ENCODE measurements at regions not wholly inside any gene's neighbourhood (a gene's known extent, or its start where the extent isn't known, plus 50 kb on each side); places are given as distances from the start of the nearest gene placed in this dataset.
"Not testable (repeated sequence)": the region's sequence is repeated elsewhere in the genome, so short reads cannot be mapped to it uniquely, and the experiment has no call there.

DNA sequence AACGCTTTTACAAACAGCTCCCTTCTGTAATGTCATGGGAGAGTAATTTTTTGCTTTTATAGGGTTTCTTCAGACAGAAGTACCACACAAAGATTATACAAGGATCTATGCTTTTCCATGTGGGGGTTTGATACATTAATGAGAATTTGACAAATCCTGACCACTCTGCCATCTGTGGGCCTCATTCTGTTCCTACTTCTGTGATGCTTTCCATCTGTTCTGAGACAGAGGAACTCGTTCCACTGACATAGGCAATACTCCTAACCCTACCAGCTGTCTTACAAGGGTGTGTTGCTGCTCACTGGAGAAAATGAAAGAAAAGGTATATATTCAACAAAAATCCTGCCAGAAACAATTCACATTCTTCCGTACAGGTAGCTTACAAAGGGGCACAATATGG, 59.4 kb upstream of the NAMPT start:
- Mint-ChIP-seq H3K4me1 (peaks cover 27% of the 10 kb centered on the region), H3K27me3 (peaks cover 13% of the 10 kb centered on the region), H3K36me3 (ENCODE audit: low read depth) (peaks cover 2% of the 10 kb centered on the region), H3K27ac (no peak overlapping the region), H3K4me3 (no peak overlapping the region), H3K9me3 (peaks cover 35% of the 10 kb centered on the region)
- CTCF ChIA-PET, result no interaction called here
- DNase-seq (no peak), ATAC-seq (ENCODE audit: low read depth) (no peak)
- no peak for TF ChIP-seq CTCF (IDR thresholded peaks at IDR 0.05)
- POLR2A ChIA-PET, result interaction anchor here (4.2 kb wide), 1 partner anchor 59 kb away, joined by 33 read pairs; the partner anchor contains the start of gene NAMPT
- intact Hi-C loops (cut with micrococcal nuclease), result no loop called here

DNA sequence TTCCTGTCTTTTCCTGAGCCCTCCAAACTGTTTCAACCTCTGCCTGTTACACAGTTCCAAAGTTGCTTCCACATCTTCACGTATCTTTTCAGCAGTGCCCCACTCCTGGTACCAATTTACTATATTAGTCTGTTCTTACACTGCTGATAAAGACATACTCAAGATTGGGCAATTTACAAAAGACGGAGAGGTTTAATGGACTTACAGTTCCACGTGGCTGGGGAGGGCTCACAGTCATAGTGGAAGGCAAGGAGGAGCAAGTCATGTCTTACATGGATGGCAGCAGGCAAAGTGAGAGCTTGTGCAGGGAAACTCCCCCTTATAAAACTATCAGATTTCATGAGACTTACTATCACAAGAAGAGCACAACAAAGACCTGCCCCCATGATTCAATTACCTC, 57.3 kb upstream of the NAMPT start:
- ATAC-seq (ENCODE audit: low read depth); CTCF ChIA-PET; intact Hi-C loops (cut with micrococcal nuclease); POLR2A ChIA-PET; H3K4me3 Mint-ChIP-seq; H3K27me3 Mint-ChIP-seq; DNase-seq; H3K27ac Mint-ChIP-seq; H3K36me3 Mint-ChIP-seq (ENCODE audit: low read depth): not testable (repeated sequence)
- peaks cover 22% of the 10 kb centered on the region for H3K4me1 Mint-ChIP-seq
- H3K9me3 Mint-ChIP-seq, result peaks cover 35% of the 10 kb centered on the region

- H3K27ac Mint-ChIP-seq; H3K27me3 Mint-ChIP-seq; POLR2A ChIA-PET; ATAC-seq (ENCODE audit: low read depth); H3K4me1 Mint-ChIP-seq; intact Hi-C loops (cut with micrococcal nuclease); CTCF ChIA-PET; H3K36me3 Mint-ChIP-seq (ENCODE audit: low read depth); H3K4me3 Mint-ChIP-seq; DNase-seq: not testable (repeated sequence)
- H3K9me3 Mint-ChIP-seq, result peaks cover 38% of the 10 kb centered on the region
Observed at GRCh38 chr7:106340247-106340596, 55.4 kb upstream of the NAMPT start.

DNA sequence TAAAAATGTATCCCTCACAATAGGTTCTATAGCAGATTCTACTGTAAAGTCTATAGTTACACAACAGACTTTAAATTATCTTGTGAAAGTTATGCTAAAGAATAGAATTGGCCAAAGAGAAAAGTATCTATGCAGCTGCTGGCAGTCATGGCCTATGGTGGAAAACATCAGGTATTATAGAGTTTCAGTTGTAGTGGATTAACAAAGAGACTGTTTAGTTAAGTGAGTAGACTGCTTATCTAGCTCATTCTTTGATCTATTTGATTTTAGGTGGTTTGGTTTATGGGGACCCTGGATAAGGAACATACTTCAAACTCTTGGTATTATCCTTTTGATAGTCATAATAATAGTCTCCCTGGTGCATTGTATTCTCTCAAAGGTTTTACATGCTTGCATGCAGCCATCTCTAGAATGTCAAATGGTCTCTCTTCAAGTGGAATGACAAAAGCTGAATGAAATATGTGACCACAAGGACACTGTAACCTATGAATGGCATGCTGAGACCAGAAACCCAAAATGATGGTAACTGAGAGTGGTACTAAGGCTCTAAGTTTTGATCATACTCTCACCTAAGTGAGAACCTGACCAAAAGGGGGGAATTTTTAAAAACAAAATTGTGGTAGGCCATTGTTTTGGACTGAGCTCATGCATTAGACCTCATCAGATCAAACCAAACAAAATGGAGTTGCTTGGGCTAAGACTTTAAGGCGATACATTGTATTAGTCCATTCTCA, 54.9 kb upstream of the NAMPT start:
- intact Hi-C loops (cut with micrococcal nuclease), result no loop called here
- H3K4me3 Mint-ChIP-seq, result no peak overlapping the region
- H3K4me1 Mint-ChIP-seq, result peaks cover under 1% of the 10 kb centered on the region
- ChIA-PET POLR2A (no interaction called here), CTCF (no interaction called here)
- H3K9me3 Mint-ChIP-seq, result peaks cover 38% of the 10 kb centered on the region
- no peak for TF ChIP-seq CTCF (IDR thresholded peaks at IDR 0.05)
- DNase-seq (no peak), ATAC-seq (ENCODE audit: low read depth) (no peak)
- peaks cover 10% of the 10 kb centered on the region for H3K27me3 Mint-ChIP-seq
- H3K36me3 Mint-ChIP-seq (ENCODE audit: low read depth), result peaks cover 5% of the 10 kb centered on the region
- no peak overlapping the region for H3K27ac Mint-ChIP-seq

DNA sequence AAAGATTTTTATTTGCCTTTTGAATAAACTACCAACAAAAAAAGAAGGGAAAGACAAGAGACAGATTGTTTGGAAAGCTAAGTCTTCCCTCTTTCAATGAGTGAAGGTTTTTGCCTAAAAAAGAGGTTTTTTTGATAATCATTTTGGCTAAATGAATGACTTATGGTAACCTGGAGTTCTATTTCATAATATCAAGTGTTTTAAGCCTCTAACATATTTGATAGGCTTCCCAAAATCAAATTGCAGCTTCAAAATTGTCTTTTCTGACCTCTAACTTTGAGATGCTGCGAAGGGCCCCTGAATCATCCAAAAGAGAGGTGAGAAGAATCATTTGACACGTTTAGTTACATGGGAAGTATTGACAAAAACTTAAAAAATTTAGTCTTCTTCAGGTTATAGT, 53.0 kb upstream of the NAMPT start:
- ATAC-seq (ENCODE audit: low read depth) (no peak), DNase-seq (no peak)
- Mint-ChIP-seq H3K36me3 (ENCODE audit: low read depth) (peaks cover 5% of the 10 kb centered on the region), H3K4me1 (no peaks in the 10 kb centered on the region), H3K27ac (no peak overlapping the region), H3K4me3 (no peak overlapping the region), H3K27me3 (peaks cover 13% of the 10 kb centered on the region), H3K9me3 (peaks cover 36% of the 10 kb centered on the region)
- ChIA-PET POLR2A (no interaction called here), CTCF (no interaction called here)
- no peak for TF ChIP-seq CTCF (IDR thresholded peaks at IDR 0.05)
- intact Hi-C loops (cut with micrococcal nuclease), result no loop called here

DNA sequence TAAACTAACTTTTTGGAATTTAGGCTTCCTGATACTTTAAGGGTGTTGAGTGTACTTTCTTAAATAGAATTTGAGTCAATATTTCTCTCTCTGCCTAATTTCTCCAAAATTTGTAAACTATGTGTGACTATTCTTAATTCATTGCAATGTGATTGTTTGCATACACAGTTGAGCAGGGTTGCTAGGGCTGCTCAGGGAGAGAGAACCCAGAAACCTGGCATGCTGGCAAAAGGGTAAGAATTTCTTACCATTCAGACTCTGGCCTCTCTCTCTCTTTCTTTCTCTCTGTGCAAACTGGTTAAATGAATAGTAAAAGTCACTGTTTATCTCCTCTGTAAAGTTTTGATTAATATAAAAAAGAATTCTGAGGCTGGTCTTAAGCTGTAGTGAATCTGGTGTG, 51.0 kb upstream of the NAMPT start:
- no peak for DNase-seq
- TF ChIP-seq CTCF (IDR thresholded peaks at IDR 0.05), result no peak
- Mint-ChIP-seq H3K4me1 (no peaks in the 10 kb centered on the region), H3K9me3 (peaks cover 21% of the 10 kb centered on the region), H3K4me3 (no peak overlapping the region), H3K27me3 (peaks cover 17% of the 10 kb centered on the region), H3K27ac (no peak overlapping the region), H3K36me3 (ENCODE audit: low read depth) (peaks cover 3% of the 10 kb centered on the region)
- intact Hi-C loops (cut with micrococcal nuclease), result no loop called here
- ATAC-seq (ENCODE audit: low read depth), result no peak
- ChIA-PET CTCF (no interaction called here), POLR2A (no interaction called here)
